PC-9 (cell line): ENCODE measurements at regions not wholly inside any gene's neighbourhood (a gene's known extent, or its start where the extent isn't known, plus 50 kb on each side); places are given as distances from the start of the nearest gene placed in this dataset.
"Not testable (repeated sequence)": the region's sequence is repeated elsewhere in the genome, so short reads cannot be mapped to it uniquely, and the experiment has no call there.

ENCODE experiments used
- EZH2 ChIP-seq: fragments of 200-600 bp; sonication (generic); IDR thresholded peaks from 2 replicates; pipeline ENCODE4 v1.8.0; 2017; ENCODE audit warnings: antibody characterized with exemption, low read depth
- TF ChIP-seq, protein P1 (sequence below): fragments of 200-600 bp; sonication (generic); conservative IDR thresholded peaks from 2 replicates; pipeline ENCODE4 v1.6.1; 2017; ENCODE audit warnings: mixed run types, antibody characterized with exemption, mild to moderate bottlenecking, moderate library complexity

DNA sequence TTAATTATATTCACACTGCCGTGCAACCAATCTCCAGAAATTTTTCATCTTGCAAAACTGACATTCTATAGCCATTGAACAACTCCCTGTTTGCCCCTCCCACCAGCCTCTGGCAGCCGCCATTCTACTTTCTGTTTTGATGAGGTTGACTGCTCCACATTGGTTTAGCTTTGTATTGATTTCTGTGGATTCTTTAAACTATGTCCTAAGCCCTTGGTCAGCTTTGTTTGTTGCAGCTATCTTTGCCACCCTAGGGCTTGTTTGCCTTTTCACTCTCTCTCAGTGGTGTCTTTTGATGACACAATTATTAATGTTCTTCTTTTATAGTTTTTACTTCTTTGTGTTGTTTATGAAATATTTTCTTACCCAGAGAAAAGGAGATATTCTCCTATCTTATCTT, 152.8 kb upstream of the PLGLB1 start:
- TF ChIP-seq, protein P1, sequence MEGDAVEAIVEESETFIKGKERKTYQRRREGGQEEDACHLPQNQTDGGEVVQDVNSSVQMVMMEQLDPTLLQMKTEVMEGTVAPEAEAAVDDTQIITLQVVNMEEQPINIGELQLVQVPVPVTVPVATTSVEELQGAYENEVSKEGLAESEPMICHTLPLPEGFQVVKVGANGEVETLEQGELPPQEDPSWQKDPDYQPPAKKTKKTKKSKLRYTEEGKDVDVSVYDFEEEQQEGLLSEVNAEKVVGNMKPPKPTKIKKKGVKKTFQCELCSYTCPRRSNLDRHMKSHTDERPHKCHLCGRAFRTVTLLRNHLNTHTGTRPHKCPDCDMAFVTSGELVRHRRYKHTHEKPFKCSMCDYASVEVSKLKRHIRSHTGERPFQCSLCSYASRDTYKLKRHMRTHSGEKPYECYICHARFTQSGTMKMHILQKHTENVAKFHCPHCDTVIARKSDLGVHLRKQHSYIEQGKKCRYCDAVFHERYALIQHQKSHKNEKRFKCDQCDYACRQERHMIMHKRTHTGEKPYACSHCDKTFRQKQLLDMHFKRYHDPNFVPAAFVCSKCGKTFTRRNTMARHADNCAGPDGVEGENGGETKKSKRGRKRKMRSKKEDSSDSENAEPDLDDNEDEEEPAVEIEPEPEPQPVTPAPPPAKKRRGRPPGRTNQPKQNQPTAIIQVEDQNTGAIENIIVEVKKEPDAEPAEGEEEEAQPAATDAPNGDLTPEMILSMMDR = not testable (repeated sequence)
- not testable (repeated sequence) for TF ChIP-seq EZH2
